ENCODE measurements at regions not wholly inside any gene's neighbourhood (a gene's known extent, or its start where the extent isn't known, plus 50 kb on each side); places are given as distances from the start of the nearest gene placed in this dataset.
"Not testable (repeated sequence)": the region's sequence is repeated elsewhere in the genome, so short reads cannot be mapped to it uniquely, and the experiment has no call there.

GRCh38 chrX:23458957-23459356 is 124.3 kb downstream of the PTCHD1 start:
- CTCF ChIA-PET, POLR2A ChIA-PET: not testable (repeated sequence)

GRCh38 chrX:23465105-23465791 is 130.6 kb downstream of the PTCHD1 start:
- POLR2A ChIA-PET: no interaction called here
- CTCF ChIA-PET: no interaction called here

- POLR2A ChIA-PET: no interaction called here
- CTCF ChIA-PET: no interaction called here
These were observed 131.3 kb downstream of the PTCHD1 start for GRCh38 chrX:23465985-23466384.

GRCh38 chrX:23478056-23478455 is 143.4 kb downstream of the PTCHD1 start:
- ChIA-PET POLR2A (no interaction called here), CTCF (no interaction called here)

- CTCF ChIA-PET: no interaction called here
- POLR2A ChIA-PET: no interaction called here
These were observed 143.9 kb downstream of the PTCHD1 start for GRCh38 chrX:23478561-23478960.

GRCh38 chrX:23482561-23482960 is 147.9 kb downstream of the PTCHD1 start:
- POLR2A ChIA-PET: no interaction called here

GRCh38 chrX:23483396-23483795 is 148.7 kb downstream of the PTCHD1 start:
- ChIA-PET CTCF (no interaction called here), POLR2A (no interaction called here)

More at GRCh38 chrX:23482561-23482960, 147.9 kb downstream of the PTCHD1 start:
- CTCF ChIA-PET: no interaction called here

- POLR2A ChIA-PET: no interaction called here
- CTCF ChIA-PET: no interaction called here
These were observed 159.3 kb downstream of the PTCHD1 start for GRCh38 chrX:23493941-23494374.

- POLR2A ChIA-PET: no interaction called here
- CTCF ChIA-PET: no interaction called here
These were observed 160.1 kb downstream of the PTCHD1 start for GRCh38 chrX:23494741-23495140.

GRCh38 chrX:23497919-23498318 is 163.3 kb downstream of the PTCHD1 start:
- ChIA-PET CTCF (no interaction called here), POLR2A (no interaction called here)

- CTCF ChIA-PET: no interaction called here
- POLR2A ChIA-PET: no interaction called here
These were observed 165.3 kb upstream of the PRDX4 start for GRCh38 chrX:23501974-23502373.

GRCh38 chrX:23503835-23504539 is 163.3 kb upstream of the PRDX4 start:
- POLR2A ChIA-PET: no interaction called here
- CTCF ChIA-PET: no interaction called here

- POLR2A ChIA-PET: no interaction called here
These were observed 162.8 kb upstream of the PRDX4 start for GRCh38 chrX:23504540-23504884.

GRCh38 chrX:23504895-23505294 is 162.4 kb upstream of the PRDX4 start:
- CTCF ChIA-PET: no interaction called here
- POLR2A ChIA-PET: no interaction called here

More at GRCh38 chrX:23504540-23504884, 162.8 kb upstream of the PRDX4 start:
- CTCF ChIA-PET: no interaction called here

- POLR2A ChIA-PET: no interaction called here
- CTCF ChIA-PET: no interaction called here
These were observed 161.6 kb upstream of the PRDX4 start for GRCh38 chrX:23505531-23506303.

GRCh38 chrX:23509256-23509655 is 158.0 kb upstream of the PRDX4 start:
- ChIA-PET POLR2A (no interaction called here), CTCF (no interaction called here)

GRCh38 chrX:23511793-23512192 is 155.5 kb upstream of the PRDX4 start:
- ChIA-PET CTCF (interaction anchor here (0.6 kb wide), 1 partner anchor 24 kb away, joined by 4 read pairs; no protein-coding TSS in a partner anchor), POLR2A (no interaction called here)

GRCh38 chrX:23513121-23513520 is 154.2 kb upstream of the PRDX4 start:
- ChIA-PET POLR2A (no interaction called here), CTCF (no interaction called here)

- POLR2A ChIA-PET: no interaction called here
- CTCF ChIA-PET: no interaction called here
These were observed 153.2 kb upstream of the PRDX4 start for GRCh38 chrX:23514082-23514481.

GRCh38 chrX:23515028-23515427 is 152.3 kb upstream of the PRDX4 start:
- POLR2A ChIA-PET: no interaction called here
- CTCF ChIA-PET: no interaction called here

- CTCF ChIA-PET, POLR2A ChIA-PET: not testable (repeated sequence)
These were observed 144.2 kb upstream of the PRDX4 start for GRCh38 chrX:23523026-23523657.
